ENCODE measurements at regions not wholly inside any gene's neighbourhood (a gene's known extent, or its start where the extent isn't known, plus 50 kb on each side); places are given as distances from the start of the nearest gene placed in this dataset.

DNA sequence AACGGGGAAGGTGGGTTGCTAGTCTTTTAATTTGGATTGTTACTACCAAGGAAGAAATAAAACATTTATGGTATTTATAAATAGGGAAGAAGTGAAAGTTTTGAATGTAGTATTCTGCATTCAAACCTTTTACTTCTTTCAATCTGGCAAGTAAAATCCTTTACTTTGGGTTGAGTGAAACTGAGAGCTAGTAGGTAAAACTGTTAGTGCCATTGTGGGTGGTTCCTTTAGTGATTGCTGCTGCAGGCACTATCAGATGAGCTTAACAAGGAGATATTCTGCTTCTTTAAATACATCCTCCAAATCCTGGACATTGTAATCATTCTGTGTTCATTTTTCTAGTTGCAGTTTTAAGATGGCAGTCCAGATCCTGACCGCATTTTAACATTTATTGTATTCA, 650.9 kb upstream of the PCDH10 start:
- DNase-seq, result no peak
- H3K4me1 ChIP-seq, result no peaks in the 10 kb centered on the region
- H3K27ac ChIP-seq, result no peak overlapping the region
- no peaks in the 10 kb centered on the region for H3K36me3 ChIP-seq
- no peaks in the 10 kb centered on the region for H3K9me3 ChIP-seq
- no peak overlapping the region for H3K4me3 ChIP-seq
- TF ChIP-seq, protein P1, sequence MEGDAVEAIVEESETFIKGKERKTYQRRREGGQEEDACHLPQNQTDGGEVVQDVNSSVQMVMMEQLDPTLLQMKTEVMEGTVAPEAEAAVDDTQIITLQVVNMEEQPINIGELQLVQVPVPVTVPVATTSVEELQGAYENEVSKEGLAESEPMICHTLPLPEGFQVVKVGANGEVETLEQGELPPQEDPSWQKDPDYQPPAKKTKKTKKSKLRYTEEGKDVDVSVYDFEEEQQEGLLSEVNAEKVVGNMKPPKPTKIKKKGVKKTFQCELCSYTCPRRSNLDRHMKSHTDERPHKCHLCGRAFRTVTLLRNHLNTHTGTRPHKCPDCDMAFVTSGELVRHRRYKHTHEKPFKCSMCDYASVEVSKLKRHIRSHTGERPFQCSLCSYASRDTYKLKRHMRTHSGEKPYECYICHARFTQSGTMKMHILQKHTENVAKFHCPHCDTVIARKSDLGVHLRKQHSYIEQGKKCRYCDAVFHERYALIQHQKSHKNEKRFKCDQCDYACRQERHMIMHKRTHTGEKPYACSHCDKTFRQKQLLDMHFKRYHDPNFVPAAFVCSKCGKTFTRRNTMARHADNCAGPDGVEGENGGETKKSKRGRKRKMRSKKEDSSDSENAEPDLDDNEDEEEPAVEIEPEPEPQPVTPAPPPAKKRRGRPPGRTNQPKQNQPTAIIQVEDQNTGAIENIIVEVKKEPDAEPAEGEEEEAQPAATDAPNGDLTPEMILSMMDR (IDR thresholded peaks at IDR 0.05), result no peak
- TF ChIP-seq POLR2A (IDR thresholded peaks at IDR 0.05), result no peak
- no peaks in the 10 kb centered on the region for H3K27me3 ChIP-seq
- 92 to 93% methylated on average over 2 of the region's 2 CpGs for WGBS, 2 donors
- intact Hi-C loops (cut with DNase I), result no loop called here

- H3K36me3 ChIP-seq, result no peaks in the 10 kb centered on the region
- intact Hi-C loops (cut with DNase I), result no loop called here
- TF ChIP-seq POLR2A (IDR thresholded peaks at IDR 0.05), result no peak
- TF ChIP-seq, protein P1 (IDR thresholded peaks at IDR 0.05), result no peak
- H3K27me3 ChIP-seq, result no peaks in the 10 kb centered on the region
- H3K4me3 ChIP-seq, result no peak overlapping the region
- no peaks in the 10 kb centered on the region for H3K4me1 ChIP-seq
- no peak for DNase-seq
- H3K27ac ChIP-seq, result no peak overlapping the region
- no peaks in the 10 kb centered on the region for H3K9me3 ChIP-seq
These were observed 647.0 kb upstream of the PCDH10 start for GRCh38 chr4:132502096-132502552.

- H3K4me3 ChIP-seq, result no peak overlapping the region
- 38 to 41% methylated on average over 2 of the region's 2 CpGs for WGBS, 2 donors
- no peak for TF ChIP-seq POLR2A (IDR thresholded peaks at IDR 0.05)
- TF ChIP-seq, protein P1 (IDR thresholded peaks at IDR 0.05), result no peak
- H3K27me3 ChIP-seq, result no peaks in the 10 kb centered on the region
- H3K4me1 ChIP-seq, result no peaks in the 10 kb centered on the region
- DNase-seq, result no peak
- H3K9me3 ChIP-seq, result no peaks in the 10 kb centered on the region
- H3K27ac ChIP-seq, result no peak overlapping the region
- H3K36me3 ChIP-seq, result no peaks in the 10 kb centered on the region
- intact Hi-C loops (cut with DNase I), result no loop called here
These were observed 644.7 kb upstream of the PCDH10 start for GRCh38 chr4:132504438-132504837.

DNA sequence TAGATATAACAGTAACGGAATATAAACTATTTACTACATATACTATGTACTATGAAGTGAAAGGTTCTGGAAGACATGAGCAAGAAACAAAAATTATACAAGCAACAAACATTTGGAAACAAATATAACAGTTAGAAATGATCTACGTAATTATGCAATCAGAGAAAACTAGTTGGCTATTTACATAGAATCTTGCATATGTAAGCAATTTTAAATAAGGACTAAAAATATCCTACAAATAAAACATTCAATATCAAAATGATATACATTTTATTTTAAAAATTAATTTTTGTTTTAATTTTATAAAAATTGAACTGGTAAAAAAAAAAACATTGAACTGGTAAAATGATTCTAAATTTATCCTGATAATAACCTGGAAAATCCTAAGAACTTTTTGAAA, 642.5 kb upstream of the PCDH10 start:
- intact Hi-C loops (cut with DNase I), result no loop called here
- no peaks in the 10 kb centered on the region for H3K36me3 ChIP-seq
- TF ChIP-seq, protein P1 (IDR thresholded peaks at IDR 0.05), result no peak
- TF ChIP-seq POLR2A (IDR thresholded peaks at IDR 0.05), result no peak
- H3K9me3 ChIP-seq, result no peaks in the 10 kb centered on the region
- WGBS, 2 donors, result 88% methylated on average over 2 of the region's 2 CpGs
- no peak overlapping the region for H3K27ac ChIP-seq
- no peak overlapping the region for H3K4me3 ChIP-seq
- H3K27me3 ChIP-seq, result no peaks in the 10 kb centered on the region
- DNase-seq, result no peak
- no peaks in the 10 kb centered on the region for H3K4me1 ChIP-seq

- no peaks in the 10 kb centered on the region for H3K9me3 ChIP-seq
- no peak for TF ChIP-seq POLR2A (IDR thresholded peaks at IDR 0.05)
- TF ChIP-seq, protein P1 (IDR thresholded peaks at IDR 0.05), result no peak
- intact Hi-C loops (cut with DNase I), result no loop called here
- H3K36me3 ChIP-seq, result no peaks in the 10 kb centered on the region
- no peaks in the 10 kb centered on the region for H3K4me1 ChIP-seq
- no peak overlapping the region for H3K4me3 ChIP-seq
- H3K27me3 ChIP-seq, result no peaks in the 10 kb centered on the region
- 34 to 38% methylated on average over 2 of the region's 2 CpGs for WGBS, 2 donors
- DNase-seq, result no peak
- no peak overlapping the region for H3K27ac ChIP-seq
These were observed 635.6 kb upstream of the PCDH10 start for GRCh38 chr4:132513491-132513890.

Measured in esophagus squamous epithelium (tissue), 5 donors.